GM19395 (cell line): ENCODE measurements at regions not wholly inside any gene's neighbourhood (a gene's known extent, or its start where the extent isn't known, plus 50 kb on each side); places are given as distances from the start of the nearest gene placed in this dataset.
"Not testable (repeated sequence)": the region's sequence is repeated elsewhere in the genome, so short reads cannot be mapped to it uniquely, and the experiment has no call there.

Experiments
- ATAC-seq: cut with Tn5 transposase; IDR thresholded peaks from one replicate; pipeline ENCODE4 v1.9.1; 2021; ENCODE audit warnings: mild to moderate bottlenecking, moderate library complexity; ENCODE audit not compliant: unreplicated experiment

DNA sequence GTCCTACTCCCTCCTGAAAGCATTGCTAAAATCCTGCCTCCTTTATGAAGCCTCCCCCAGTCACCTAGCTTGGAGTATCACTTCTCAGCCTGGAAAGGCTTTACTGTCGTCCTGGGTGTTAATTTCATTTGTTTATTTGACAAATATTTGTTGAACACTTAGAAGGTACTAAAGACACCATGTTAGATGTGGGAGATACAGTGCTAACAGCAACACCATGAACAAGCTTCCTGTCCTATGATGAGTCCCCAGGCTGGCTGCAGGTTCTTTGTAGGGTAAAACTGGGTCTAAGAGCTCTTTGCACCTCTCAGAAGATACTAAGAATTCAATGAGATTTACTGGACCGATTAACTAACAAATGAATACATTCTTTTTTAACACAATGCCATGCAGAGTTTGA, 109.2 kb upstream of the TMEM170B start:
- ATAC-seq = peak; percentile 39

GRCh38 chr6:11427723-11428245, 109.8 kb upstream of the TMEM170B start:
- no peak for ATAC-seq

- no peak for ATAC-seq
These were observed 110.3 kb upstream of the TMEM170B start for GRCh38 chr6:11427091-11427722.

GRCh38 chr6:11426571-11426970, 111.0 kb upstream of the TMEM170B start:
- no peak for ATAC-seq

GRCh38 chr6:11425876-11426275, 111.7 kb upstream of the TMEM170B start:
- no peak for ATAC-seq

DNA sequence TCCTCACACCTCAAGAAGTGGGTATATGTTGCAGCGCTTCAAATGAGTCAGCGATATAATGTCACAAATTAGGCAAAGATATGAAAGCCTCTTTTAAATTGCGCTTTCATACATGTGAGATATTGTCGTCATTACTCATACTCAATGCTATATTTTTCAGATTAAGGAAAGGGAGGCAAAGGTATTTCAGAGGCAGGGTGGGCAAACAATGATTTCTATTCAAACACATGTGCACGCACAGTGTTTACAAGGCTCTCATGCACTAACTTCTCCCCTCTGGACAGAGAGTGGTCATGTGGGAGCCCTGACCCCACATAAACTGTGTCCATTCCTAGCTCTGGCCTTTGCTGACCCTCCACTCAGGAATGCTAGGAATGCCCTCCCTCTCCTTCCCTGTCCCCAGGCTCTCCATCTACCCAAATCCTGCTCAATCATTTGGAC, 112.1 kb upstream of the TMEM170B start:
- ATAC-seq = no peak

GRCh38 chr6:11424395-11425034, 113.0 kb upstream of the TMEM170B start:
- no peak for ATAC-seq

- ATAC-seq = no peak
These were observed 113.9 kb upstream of the TMEM170B start for GRCh38 chr6:11423667-11424066.

DNA sequence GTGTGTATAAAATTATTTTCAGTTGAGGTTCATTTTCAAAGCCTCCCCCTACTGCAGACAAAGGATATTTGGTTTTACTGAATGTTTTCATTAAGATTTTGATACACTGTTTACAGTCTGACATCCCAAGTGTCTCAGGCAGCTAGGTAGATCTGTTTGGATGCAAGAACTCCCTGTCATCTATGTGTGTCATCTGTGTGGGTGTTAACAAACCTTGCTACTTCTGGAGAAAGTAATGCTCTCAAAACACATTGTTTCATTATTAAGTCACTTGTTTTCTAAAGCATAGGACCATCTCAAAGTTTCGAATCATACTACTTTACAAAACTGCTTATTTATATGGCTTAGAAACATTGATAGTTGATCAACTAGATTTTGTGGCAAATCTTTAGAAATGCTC, 114.5 kb upstream of the TMEM170B start:
- no peak for ATAC-seq

DNA sequence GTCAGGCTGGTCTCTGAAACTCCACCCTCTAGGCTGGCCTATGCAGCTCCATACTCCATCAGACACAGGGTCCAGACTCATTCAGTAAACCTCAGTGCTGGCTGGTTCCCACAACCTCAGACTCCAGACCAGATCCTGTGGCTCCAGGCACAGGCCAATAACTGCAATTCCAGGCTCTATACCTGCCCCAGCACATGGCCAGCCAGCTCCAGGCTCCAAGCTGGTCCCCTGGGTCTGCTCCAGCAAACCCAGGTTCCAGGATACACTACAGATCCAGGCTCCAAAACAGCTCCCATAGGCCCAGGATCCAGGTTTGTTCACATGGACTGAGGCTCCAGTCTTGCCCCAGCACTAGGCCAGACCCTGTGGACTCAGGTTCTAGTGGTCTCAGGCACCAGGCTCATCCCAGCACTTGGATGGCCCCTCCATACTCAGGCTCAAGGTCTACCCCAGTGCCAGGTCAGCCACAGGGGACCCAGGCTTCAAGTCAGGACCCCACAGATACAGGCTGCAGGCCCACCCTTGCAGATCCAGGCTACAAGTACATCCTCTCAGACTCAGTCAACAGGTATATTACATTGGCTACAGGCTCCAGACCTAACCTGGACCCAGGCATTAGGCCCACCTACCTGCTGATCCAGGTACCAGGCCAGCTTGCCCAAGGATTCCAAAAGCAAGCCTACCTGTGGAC, 117.6 kb upstream of the TMEM170B start:
- ATAC-seq = no peak

GRCh38 chr6:11418290-11418905, 119.2 kb upstream of the TMEM170B start:
- no peak for ATAC-seq

DNA sequence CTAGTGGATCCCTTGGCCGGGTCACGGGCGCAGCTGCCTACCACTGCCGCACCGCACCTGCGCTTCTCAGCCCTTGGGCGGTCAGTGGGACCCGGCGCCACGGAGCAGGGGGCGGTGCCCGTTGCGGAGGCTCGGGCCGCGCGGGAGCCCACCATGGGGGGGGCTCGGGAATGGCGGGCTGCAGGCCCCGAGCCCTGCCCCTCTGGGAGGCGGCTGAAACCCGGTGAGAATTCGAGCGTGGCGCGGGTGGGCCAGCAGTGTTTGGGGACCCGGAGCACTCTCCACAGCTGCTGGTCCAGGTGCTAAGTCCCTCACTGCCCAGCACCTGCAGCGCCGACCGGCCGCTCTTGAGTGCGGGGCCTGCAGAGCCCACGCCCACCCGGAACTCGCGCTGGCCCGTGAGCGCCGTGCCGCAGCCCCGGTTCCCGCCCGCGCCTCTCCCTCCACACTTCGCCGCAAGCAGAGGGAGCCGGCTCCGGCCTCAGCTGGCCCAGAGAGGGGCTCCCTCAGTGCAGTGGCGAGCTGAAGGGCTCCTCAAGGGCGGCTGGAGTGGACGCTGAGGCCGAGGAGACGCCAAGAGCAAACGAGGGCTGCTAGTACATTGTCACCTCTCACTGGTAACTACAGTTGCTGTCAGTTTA, 120.5 kb upstream of the TMEM170B start:
- no peak for ATAC-seq

GRCh38 chr6:11416099-11416935, 121.2 kb upstream of the TMEM170B start:
- not testable (repeated sequence) for ATAC-seq

DNA sequence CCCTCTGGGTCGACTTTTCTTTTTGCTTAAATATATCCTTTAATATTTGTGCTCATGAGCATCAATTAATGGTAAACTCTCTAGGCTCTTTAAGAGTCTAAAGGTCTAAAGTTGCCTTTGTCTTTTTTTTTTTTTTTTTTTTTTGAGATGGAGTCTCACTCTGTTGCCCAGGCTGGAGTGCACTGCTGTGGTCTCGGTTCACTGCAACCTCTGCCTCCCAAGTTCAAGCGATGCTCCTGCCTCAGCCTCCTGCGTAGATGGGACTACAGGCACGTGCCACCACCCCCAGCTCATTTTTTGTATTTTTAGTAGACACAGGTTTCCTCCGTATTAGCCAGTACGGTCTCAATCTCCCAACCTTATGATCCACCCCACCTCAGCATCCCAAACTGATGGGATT, 122.0 kb upstream of the TMEM170B start:
- ATAC-seq = no peak

DNA sequence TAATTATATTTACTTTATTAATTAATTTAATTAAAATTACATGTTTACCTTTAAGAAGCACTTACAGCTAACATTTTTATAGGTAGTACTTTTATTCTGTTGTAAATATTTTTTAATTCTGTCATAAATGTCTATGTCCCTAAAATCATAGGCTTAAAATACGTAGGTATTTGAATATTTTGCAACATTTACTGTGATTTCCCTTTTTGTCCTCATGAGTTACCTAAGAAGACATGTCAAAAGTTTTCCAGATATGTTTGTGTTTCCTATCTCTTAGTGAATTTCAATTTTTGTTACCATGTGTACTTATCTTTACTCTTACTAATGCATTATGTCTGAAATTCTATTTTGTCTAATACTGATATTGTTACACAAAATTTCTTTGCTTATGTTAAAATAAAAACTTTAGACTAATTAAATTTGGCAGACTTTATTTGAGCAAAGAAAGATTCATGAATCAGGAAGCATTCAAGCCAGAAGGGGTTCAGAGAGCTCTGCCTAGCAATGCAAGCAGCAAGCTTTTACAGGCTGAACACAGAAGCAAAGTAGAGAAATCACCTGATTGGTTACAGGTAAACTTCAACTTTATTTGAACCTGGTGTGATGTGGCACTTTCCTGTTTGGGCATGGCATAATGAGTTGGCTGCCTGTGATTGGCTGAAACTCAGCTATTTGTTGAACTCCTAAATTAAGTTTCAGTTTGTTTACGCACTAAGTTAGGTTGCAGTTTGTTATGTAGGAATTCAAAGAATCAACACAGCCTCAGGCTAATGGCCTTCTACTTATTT, 123.2 kb upstream of the TMEM170B start:
- no peak for ATAC-seq

DNA sequence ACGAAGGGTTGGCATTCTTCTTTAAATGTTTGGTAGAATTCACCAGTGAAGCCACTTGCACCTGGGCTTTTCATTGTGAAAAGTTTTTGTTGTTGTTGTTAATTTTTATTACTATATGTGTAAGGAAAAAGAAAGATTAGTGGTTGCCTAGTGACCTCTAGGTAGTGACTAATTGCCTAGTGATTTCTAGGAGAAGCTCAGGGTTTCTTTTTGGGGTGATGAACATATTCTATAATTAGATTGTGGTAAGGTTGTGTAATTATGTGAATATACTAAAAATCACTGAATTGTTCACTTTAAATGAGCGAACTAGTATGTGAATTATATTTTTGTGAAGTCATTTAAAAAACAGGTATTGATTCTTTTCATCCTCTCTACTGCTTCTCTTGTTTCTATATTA, 123.8 kb upstream of the TMEM170B start:
- no peak for ATAC-seq

- ATAC-seq = no peak
These were observed 124.3 kb upstream of the TMEM170B start for GRCh38 chr6:11413117-11413687.

DNA sequence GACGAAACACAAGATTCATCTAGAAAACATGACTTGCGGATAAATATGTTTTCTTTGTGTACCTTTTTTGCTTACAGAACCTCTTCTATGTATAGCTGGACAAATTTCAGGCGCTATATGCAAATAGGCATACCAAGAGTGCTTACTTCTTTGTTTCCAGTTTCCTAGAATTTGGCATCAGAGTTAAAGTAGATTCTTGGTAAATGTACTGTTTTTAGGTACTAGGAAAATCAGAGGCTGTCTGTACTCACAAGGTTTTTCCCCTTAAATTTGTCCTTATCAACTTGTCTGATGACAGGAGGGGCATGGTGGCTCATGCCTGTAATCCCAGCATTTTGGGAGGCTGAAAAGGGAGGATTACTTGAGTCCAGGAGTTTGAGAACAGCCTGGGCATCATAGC, 124.9 kb upstream of the TMEM170B start:
- ATAC-seq = no peak

DNA sequence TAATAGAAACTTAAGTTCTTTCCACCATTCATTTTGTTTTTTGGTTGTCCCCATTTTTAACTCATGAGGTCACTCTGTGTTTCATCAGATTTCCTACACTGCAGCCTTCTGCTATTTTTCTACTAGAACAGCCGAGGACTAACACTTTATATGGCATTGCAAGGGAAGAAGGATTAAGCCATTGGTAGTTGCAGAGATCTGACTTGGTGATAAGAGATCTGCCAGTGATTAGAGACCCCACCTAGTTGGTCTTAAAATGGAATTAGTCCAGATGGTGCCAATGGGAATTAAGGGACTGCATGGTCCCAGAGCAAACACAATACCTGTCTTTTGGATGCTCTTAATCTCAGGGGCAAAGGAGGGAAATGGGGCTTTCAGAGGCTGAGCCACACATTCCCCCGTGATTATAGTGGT, 125.5 kb upstream of the TMEM170B start:
- no peak for ATAC-seq
